Esophagus muscularis mucosa (tissue), 4 donors: ENCODE measurements at regions not wholly inside any gene's neighbourhood (a gene's known extent, or its start where the extent isn't known, plus 50 kb on each side); places are given as distances from the start of the nearest gene placed in this dataset.

Experiments used
- DNase-seq: peaks from one replicate; pipeline ENCODE4 v3.0.0-alpha.2; 2017; ENCODE audit errors: extremely low spot score
- H3K27ac ChIP-seq, 4 donors: fragments of 200-600 bp; sonication (generic); replicated peaks in 1 of 4; 1 replicate in 3 of 4; 2 replicates in 1 of 4; pipeline ENCODE4 v1.5.1; 2016 to 2019; ENCODE audit warnings: mild to moderate bottlenecking in 1 of 4
- H3K27me3 ChIP-seq, 4 donors: fragments of 200-600 bp; sonication (generic); one replicate each; pipeline versions ENCODE4 v1.5.1 to v1.6.0; 2016 to 2019
- H3K36me3 ChIP-seq, 4 donors: fragments of 200-600 bp; sonication (generic); one replicate each; pipeline ENCODE4 v1.5.1; 2016 to 2019
- H3K4me1 ChIP-seq, 4 donors: fragments of 200-600 bp; sonication (generic); one replicate each; pipeline ENCODE4 v1.5.1; 2016 to 2019
- H3K4me3 ChIP-seq, 4 donors: fragments of 200-600 bp; sonication (generic); 1 replicate in 2 of 4; 2 replicates in 2 of 4; pipeline ENCODE4 v1.5.1; 2016 to 2019; ENCODE audit warnings: mild to moderate bottlenecking in 4 of 4, moderate library complexity in 1 of 4
- H3K9me3 ChIP-seq, 4 donors: fragments of 200-600 bp; sonication (generic); 1 replicate in 3 of 4; 2 replicates in 1 of 4; pipeline ENCODE4 v1.5.1; 2016 to 2019
- CTCF ChIP-seq, 3 experiments: fragments of 200-600 bp in 2 of 3; fragments of 450-650 bp in 1 of 3; sonication (generic) in 2 of 3; IDR thresholded peaks; one replicate each; pipeline ENCODE4 v1.5.1; 2017 to 2019; ENCODE audit warnings: antibody characterized with exemption in 3 of 3, mild to moderate bottlenecking in 2 of 3, moderate library complexity in 1 of 3
- EP300 ChIP-seq: sonication (generic); formaldehyde crosslinking; IDR thresholded peaks from one replicate; pipeline ENCODE4 v1.6.1; 2017; ENCODE audit warnings: antibody characterized with exemption
- POLR2A ChIP-seq: fragments of 450-650 bp; IDR thresholded peaks from one replicate; pipeline ENCODE4 v1.6.1; 2017; ENCODE audit warnings: antibody characterized with exemption, moderate library complexity, mild to moderate bottlenecking, low read depth
- POLR2AphosphoS5 ChIP-seq, 2 donors: sonication (generic); formaldehyde crosslinking; IDR thresholded peaks; one replicate each; pipeline ENCODE4 v1.6.1; 2017; ENCODE audit warnings: antibody characterized with exemption in 2 of 2
- WGBS: methylation state at CpG from one replicate; pipeline ENCODE4 v1.1.5; 2018; 5-methylcytosine and 5-hydroxymethylcytosine counted together
- intact Hi-C: fragments of 100-400 bp; cut with DNase I; formaldehyde crosslinking; loops from one replicate; pipeline ENCODE4 v1.15.1; 2023

- H3K4me1 ChIP-seq, result no peaks in the 10 kb centered on the region
- H3K4me3 ChIP-seq, result no peak overlapping the region
- H3K36me3 ChIP-seq, result no peaks in the 10 kb centered on the region
- intact Hi-C loops, result no loop called here
- DNase-seq, result no peak
- WGBS, result 59% methylated on average over 2 of the region's 2 CpGs
- no peak overlapping the region for H3K27ac ChIP-seq
- TF ChIP-seq EP300 (no peak), POLR2AphosphoS5 (IDR thresholded peaks at IDR 0.05) (no peak), POLR2A (no peak), CTCF (IDR thresholded peaks at IDR 0.05) (no peak)
- H3K27me3 ChIP-seq, result no peaks in the 10 kb centered on the region
- no peaks in the 10 kb centered on the region for H3K9me3 ChIP-seq
Measured at GRCh38 chr2:146437712-146438111, 1407.1 kb upstream of the ACVR2A start.

- H3K9me3 ChIP-seq, result no peaks in the 10 kb centered on the region
- WGBS, result 88% methylated on average over 8 of the region's 8 CpGs
- H3K36me3 ChIP-seq, result no peaks in the 10 kb centered on the region
- H3K4me3 ChIP-seq, result no peak overlapping the region
- no peak for TF ChIP-seq POLR2A
- no peak for TF ChIP-seq CTCF (IDR thresholded peaks at IDR 0.05)
- no peak for TF ChIP-seq POLR2AphosphoS5 (IDR thresholded peaks at IDR 0.05)
- TF ChIP-seq EP300, result no peak
- no peak for DNase-seq
- intact Hi-C loops, result no loop called here
- no peak overlapping the region for H3K27ac ChIP-seq
- H3K4me1 ChIP-seq, result no peaks in the 10 kb centered on the region
- no peaks in the 10 kb centered on the region for H3K27me3 ChIP-seq
Measured at GRCh38 chr2:146433116-146433875, 1411.5 kb upstream of the ACVR2A start.

GRCh38 chr2:146429366-146429765 lies 1415.5 kb upstream of the ACVR2A start:
- no peak overlapping the region for H3K4me3 ChIP-seq
- intact Hi-C loops, result no loop called here
- no peak for DNase-seq
- TF ChIP-seq POLR2AphosphoS5 (IDR thresholded peaks at IDR 0.05), result no peak
- TF ChIP-seq CTCF (IDR thresholded peaks at IDR 0.05), result no peak
- TF ChIP-seq EP300, result no peak
- no peak for TF ChIP-seq POLR2A
- no peak overlapping the region for H3K27ac ChIP-seq
- no peaks in the 10 kb centered on the region for H3K36me3 ChIP-seq
- H3K9me3 ChIP-seq, result no peaks in the 10 kb centered on the region
- H3K27me3 ChIP-seq, result no peaks in the 10 kb centered on the region
- no peaks in the 10 kb centered on the region for H3K4me1 ChIP-seq

- 87% methylated on average over 2 of the region's 2 CpGs for WGBS
- H3K27me3 ChIP-seq, result no peaks in the 10 kb centered on the region
- H3K36me3 ChIP-seq, result no peaks in the 10 kb centered on the region
- H3K9me3 ChIP-seq, result no peaks in the 10 kb centered on the region
- DNase-seq, result no peak
- intact Hi-C loops, result no loop called here
- no peak overlapping the region for H3K27ac ChIP-seq
- H3K4me1 ChIP-seq, result no peaks in the 10 kb centered on the region
- no peak for TF ChIP-seq POLR2AphosphoS5 (IDR thresholded peaks at IDR 0.05)
- TF ChIP-seq POLR2A, result no peak
- no peak for TF ChIP-seq EP300
- no peak for TF ChIP-seq CTCF (IDR thresholded peaks at IDR 0.05)
- H3K4me3 ChIP-seq, result no peak overlapping the region
Measured at GRCh38 chr2:146417942-146418341, 1426.9 kb upstream of the ACVR2A start.

- 82% methylated on average over 2 of the region's 2 CpGs for WGBS
- Histone ChIP-seq H3K27me3 (no peaks in the 10 kb centered on the region), H3K4me3 (no peak overlapping the region), H3K9me3 (no peaks in the 10 kb centered on the region), H3K4me1 (no peaks in the 10 kb centered on the region), H3K27ac (no peak overlapping the region), H3K36me3 (no peaks in the 10 kb centered on the region)
- TF ChIP-seq EP300, result no peak
- no peak for TF ChIP-seq POLR2AphosphoS5 (IDR thresholded peaks at IDR 0.05)
- no peak for TF ChIP-seq POLR2A
- no peak for TF ChIP-seq CTCF (IDR thresholded peaks at IDR 0.05)
- DNase-seq, result no peak
- intact Hi-C loops, result no loop called here
Measured at GRCh38 chr2:146415291-146415690, 1429.5 kb upstream of the ACVR2A start.
